ENCODE measurements at regions not wholly inside any gene's neighbourhood (a gene's known extent, or its start where the extent isn't known, plus 50 kb on each side); places are given as distances from the start of the nearest gene placed in this dataset.

DNA sequence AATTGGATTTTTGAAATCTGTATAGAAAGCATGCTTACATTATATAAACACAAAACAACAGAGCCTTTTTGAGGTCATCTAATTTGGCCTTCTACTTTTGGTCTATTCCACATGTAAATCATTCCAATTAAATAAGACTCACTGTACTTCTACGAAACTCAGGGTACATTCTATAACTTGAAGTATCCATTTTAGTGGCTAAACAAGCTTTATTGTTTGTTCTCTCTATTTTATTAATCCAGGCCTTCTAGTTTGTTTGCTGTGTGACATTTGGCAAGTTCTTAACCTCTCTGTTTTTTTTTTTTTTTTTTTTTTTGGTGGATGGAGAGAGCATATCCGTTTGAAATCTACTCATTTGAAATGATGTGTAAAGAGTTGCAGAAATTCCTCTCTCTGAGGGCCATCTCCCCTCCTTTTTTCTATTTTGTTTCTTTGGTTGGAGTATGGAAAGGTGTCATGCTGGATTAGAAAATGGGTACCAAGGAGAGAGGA lies 58.1 kb upstream of the C12orf71 start:
- no peak for TF ChIP-seq ZNF274 (IDR thresholded peaks at IDR 0.05; ENCODE audit: low read depth, low read length)
- no peak for TF ChIP-seq YY1 (IDR thresholded peaks at IDR 0.05; ENCODE audit: insufficient read depth, insufficient read length)

Data from NT2/D1 (cell line).